Endothelial cell (in vitro differentiated cells): ENCODE measurements at regions not wholly inside any gene's neighbourhood (a gene's known extent, or its start where the extent isn't known, plus 50 kb on each side); places are given as distances from the start of the nearest gene placed in this dataset.

ENCODE experiments used
- DNase-seq: peaks from one replicate; pipeline ENCODE4 v3.0.0; 2021; ENCODE audit warnings: low spot score
- H3K27ac Mint-ChIP-seq: one replicate; pipeline ENCODE4 v1.8.0; 2021; ENCODE audit warnings: mixed read lengths, inconsistent platforms; ENCODE audit not compliant: unreplicated experiment
- H3K27me3 Mint-ChIP-seq: one replicate; pipeline ENCODE4 v1.8.0; 2021; ENCODE audit warnings: mild to moderate bottlenecking, moderate library complexity, mixed read lengths, inconsistent platforms; ENCODE audit not compliant: unreplicated experiment
- H3K36me3 Mint-ChIP-seq: one replicate; pipeline ENCODE4 v1.8.0; 2021; ENCODE audit warnings: mild to moderate bottlenecking, low read depth, mixed read lengths, inconsistent platforms; ENCODE audit not compliant: unreplicated experiment
- H3K4me1 Mint-ChIP-seq: one replicate; pipeline ENCODE4 v1.8.0; 2021; ENCODE audit warnings: mild to moderate bottlenecking, mixed read lengths, inconsistent platforms; ENCODE audit not compliant: unreplicated experiment
- H3K4me3 Mint-ChIP-seq: one replicate; pipeline ENCODE4 v1.8.0; 2021; ENCODE audit warnings: mild to moderate bottlenecking, mixed read lengths, inconsistent platforms; ENCODE audit not compliant: unreplicated experiment
- H3K9me3 Mint-ChIP-seq: one replicate; pipeline ENCODE4 v1.8.0; 2021; ENCODE audit warnings: mixed read lengths, inconsistent platforms; ENCODE audit not compliant: unreplicated experiment
- CTCF ChIP-seq: fragments of 200-600 bp; sonication (generic); IDR thresholded peaks from one replicate; pipeline ENCODE4 v1.5.0; 2021; ENCODE audit warnings: antibody characterized with exemption; ENCODE audit not compliant: unreplicated experiment

- Mint-ChIP-seq H3K27ac (no peak overlapping the region), H3K4me3 (no peak overlapping the region), H3K27me3 (no peaks in the 10 kb centered on the region), H3K36me3 (no peaks in the 10 kb centered on the region), H3K4me1 (no peaks in the 10 kb centered on the region), H3K9me3 (no peaks in the 10 kb centered on the region)
- TF ChIP-seq CTCF, result no peak
- DNase-seq, result no peak
These were observed 617.4 kb upstream of the ADAMTS5 start for GRCh38 chr21:27584256-27584655.

- Mint-ChIP-seq H3K27ac (no peak overlapping the region), H3K4me3 (no peak overlapping the region), H3K9me3 (no peaks in the 10 kb centered on the region), H3K27me3 (no peaks in the 10 kb centered on the region), H3K36me3 (no peaks in the 10 kb centered on the region), H3K4me1 (no peaks in the 10 kb centered on the region)
- no peak for TF ChIP-seq CTCF
- no peak for DNase-seq
These were observed 616.1 kb upstream of the ADAMTS5 start for GRCh38 chr21:27582948-27583430.

GRCh38 chr21:27582246-27582947 lies 615.5 kb upstream of the ADAMTS5 start:
- DNase-seq, result no peak
- H3K27me3 Mint-ChIP-seq, result no peaks in the 10 kb centered on the region
- H3K4me1 Mint-ChIP-seq, result no peaks in the 10 kb centered on the region
- no peak overlapping the region for H3K4me3 Mint-ChIP-seq
- H3K36me3 Mint-ChIP-seq, result no peaks in the 10 kb centered on the region
- no peak overlapping the region for H3K27ac Mint-ChIP-seq
- TF ChIP-seq CTCF, result no peak
- H3K9me3 Mint-ChIP-seq, result no peaks in the 10 kb centered on the region

GRCh38 chr21:27581168-27581567 lies 614.3 kb upstream of the ADAMTS5 start:
- H3K4me1 Mint-ChIP-seq, result no peaks in the 10 kb centered on the region
- H3K9me3 Mint-ChIP-seq, result no peaks in the 10 kb centered on the region
- no peaks in the 10 kb centered on the region for H3K27me3 Mint-ChIP-seq
- H3K36me3 Mint-ChIP-seq, result no peaks in the 10 kb centered on the region
- H3K27ac Mint-ChIP-seq, result no peak overlapping the region
- no peak overlapping the region for H3K4me3 Mint-ChIP-seq
- no peak for TF ChIP-seq CTCF
- no peak for DNase-seq

GRCh38 chr21:27580276-27580675 lies 613.4 kb upstream of the ADAMTS5 start:
- H3K9me3 Mint-ChIP-seq, result no peaks in the 10 kb centered on the region

More at GRCh38 chr21:27580276-27580675, 613.4 kb upstream of the ADAMTS5 start:
- DNase-seq, result no peak
- Mint-ChIP-seq H3K27me3 (no peaks in the 10 kb centered on the region), H3K4me3 (no peak overlapping the region), H3K36me3 (no peaks in the 10 kb centered on the region), H3K4me1 (no peaks in the 10 kb centered on the region), H3K27ac (no peak overlapping the region)
- TF ChIP-seq CTCF, result no peak
